Sigmoid colon (tissue), 6 donors: ENCODE measurements at regions not wholly inside any gene's neighbourhood (a gene's known extent, or its start where the extent isn't known, plus 50 kb on each side); places are given as distances from the start of the nearest gene placed in this dataset.
"Not testable (repeated sequence)": the region's sequence is repeated elsewhere in the genome, so short reads cannot be mapped to it uniquely, and the experiment has no call there.

Experiments
- DNase-seq: peaks from one replicate; pipeline ENCODE4 v3.0.0-alpha.2; 2019
- H3K27ac ChIP-seq, 4 donors: fragments of 200-600 bp; sonication (generic); one replicate each; pipeline ENCODE4 v1.5.1; 2016 to 2019; ENCODE audit warnings: mild to moderate bottlenecking in 1 of 4
- H3K27me3 ChIP-seq, 3 donors: fragments of 200-600 bp; sonication (generic); one replicate each; pipeline ENCODE4 v1.5.1; 2019; ENCODE audit warnings: mild to moderate bottlenecking in 1 of 3
- H3K36me3 ChIP-seq, 4 donors: fragments of 200-600 bp; sonication (generic); one replicate each; pipeline ENCODE4 v1.5.1; 2016 to 2019
- H3K4me1 ChIP-seq, 4 donors: fragments of 200-600 bp; sonication (generic); one replicate each; pipeline ENCODE4 v1.5.1; 2017 to 2019
- H3K4me3 ChIP-seq, 4 donors: fragments of 200-600 bp; sonication (generic); one replicate each; pipeline ENCODE4 v1.5.1; 2017 to 2019; ENCODE audit warnings: mild to moderate bottlenecking in 2 of 4, moderate library complexity in 1 of 4
- H3K9me3 ChIP-seq, 4 donors: fragments of 200-600 bp in 3 of 4; sonication (generic) in 3 of 4; one replicate each; pipeline versions ENCODE4 v1.5.1 to v1.6.1; 2013 to 2019
- EP300 ChIP-seq, 4 donors: sonication (generic); formaldehyde crosslinking; IDR thresholded peaks; one replicate each; pipeline ENCODE4 v1.6.1; 2017; ENCODE audit warnings: antibody characterized with exemption in 4 of 4
- POLR2A ChIP-seq, 2 donors: fragments of 450-650 bp; IDR thresholded peaks; one replicate each; pipeline ENCODE4 v1.6.1; 2016; ENCODE audit warnings: antibody characterized with exemption in 2 of 2, mild to moderate bottlenecking in 2 of 2, moderate library complexity in 2 of 2
- POLR2AphosphoS5 ChIP-seq, 4 donors: sonication (generic); formaldehyde crosslinking; IDR thresholded peaks; one replicate each; pipeline ENCODE4 v1.6.1; 2017; ENCODE audit warnings: antibody characterized with exemption in 4 of 4
- WGBS, 2 donors: extraction: QIAGEN DNeasy Blood & Tissue Kit; methylation state at CpG; one replicate each; pipeline ENCODE4 v1.1.7; 2013; 5-methylcytosine and 5-hydroxymethylcytosine counted together
- intact Hi-C: fragments of 100-400 bp; cut with DNase I; formaldehyde crosslinking; loops from one replicate; pipeline ENCODE4 v1.15.1; 2023
- TF ChIP-seq, protein P1 (sequence below), 4 experiments: fragments of 450-650 bp in 3 of 4; fragments of 200-600 bp in 1 of 4; IDR thresholded peaks; one replicate each; pipeline ENCODE4 v1.5.1; 2016 to 2019; ENCODE audit warnings: antibody characterized with exemption in 4 of 4, mild to moderate bottlenecking in 3 of 4, moderate library complexity in 2 of 4
- donor health status: healthy with polysubstance abuse.
- donor health status: healthy.

DNA sequence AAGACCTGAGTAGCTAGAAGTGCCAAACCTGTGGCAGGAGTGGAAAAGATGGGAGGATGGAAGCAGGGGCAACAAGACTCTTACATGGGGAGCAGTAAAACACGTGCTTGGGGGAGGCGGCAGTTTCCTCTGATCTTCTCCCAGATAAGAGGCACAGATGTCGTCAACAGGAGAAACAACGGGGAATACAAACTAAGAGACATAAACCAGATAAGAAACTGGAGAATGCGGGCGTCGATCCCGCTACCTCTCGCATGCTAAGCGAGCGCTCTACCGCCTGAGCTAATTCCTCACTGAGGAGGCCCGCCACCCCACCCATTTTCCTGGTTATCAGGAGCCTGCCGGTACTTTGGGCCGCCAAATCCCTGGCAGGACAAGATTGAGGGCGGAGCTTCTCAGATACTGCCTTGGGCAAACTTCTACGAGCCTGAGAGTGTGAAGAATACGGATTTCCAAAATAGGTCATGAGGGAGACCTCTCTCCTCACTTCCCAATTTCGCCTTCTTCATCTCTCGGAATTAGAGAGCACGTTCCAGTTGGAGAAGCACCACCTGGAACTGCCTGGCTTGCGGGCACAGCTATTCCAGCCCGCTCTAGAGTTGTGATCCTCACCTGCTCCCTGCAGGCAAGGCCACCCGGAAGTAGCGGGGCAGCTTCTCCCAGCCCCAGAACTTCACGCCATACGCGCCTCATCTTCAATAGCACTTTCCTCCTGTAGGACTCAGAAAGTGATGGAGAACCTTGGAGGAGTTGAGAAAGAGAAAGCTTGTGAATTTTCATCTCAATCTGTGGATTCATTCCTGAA is 496.0 kb downstream of the PRIM2 start:
- WGBS, 2 donors, result 9 to 18% methylated on average over 28 of the region's 28 CpGs
- H3K4me3 ChIP-seq, intact Hi-C loops, H3K9me3 ChIP-seq, H3K4me1 ChIP-seq, DNase-seq, H3K27ac ChIP-seq, H3K36me3 ChIP-seq: not testable (repeated sequence)
- H3K27me3 ChIP-seq, result peaks cover 2 to 87% (median 36%) of the 10 kb centered on the region in 3 donors

DNA sequence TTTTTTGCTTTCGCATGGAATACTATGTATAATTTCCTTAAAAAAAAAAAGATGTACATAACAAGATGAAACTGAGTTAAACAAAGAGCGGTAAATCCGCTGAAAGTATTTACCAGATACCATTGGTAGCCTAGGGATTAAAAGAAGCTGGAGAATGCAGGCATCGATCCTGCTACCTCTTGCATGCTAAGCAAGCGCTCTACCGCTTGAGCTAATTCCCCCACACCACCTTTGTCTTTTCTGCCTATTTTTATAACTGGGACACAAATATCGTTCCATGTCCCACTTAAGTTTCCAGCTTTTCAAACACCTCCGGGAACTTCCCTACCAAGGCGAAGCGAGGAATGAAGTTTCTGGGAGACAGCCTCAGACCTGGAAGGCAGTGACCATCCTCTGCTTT is 498.4 kb downstream of the PRIM2 start:
- H3K27ac ChIP-seq, H3K9me3 ChIP-seq, H3K4me3 ChIP-seq, H3K36me3 ChIP-seq, intact Hi-C loops, H3K4me1 ChIP-seq, DNase-seq: not testable (repeated sequence)
- peaks cover 0 to 72% (median 26%) of the 10 kb centered on the region in 3 donors for H3K27me3 ChIP-seq
- 17 to 23% methylated on average over 10 of the region's 10 CpGs for WGBS, 2 donors

DNA sequence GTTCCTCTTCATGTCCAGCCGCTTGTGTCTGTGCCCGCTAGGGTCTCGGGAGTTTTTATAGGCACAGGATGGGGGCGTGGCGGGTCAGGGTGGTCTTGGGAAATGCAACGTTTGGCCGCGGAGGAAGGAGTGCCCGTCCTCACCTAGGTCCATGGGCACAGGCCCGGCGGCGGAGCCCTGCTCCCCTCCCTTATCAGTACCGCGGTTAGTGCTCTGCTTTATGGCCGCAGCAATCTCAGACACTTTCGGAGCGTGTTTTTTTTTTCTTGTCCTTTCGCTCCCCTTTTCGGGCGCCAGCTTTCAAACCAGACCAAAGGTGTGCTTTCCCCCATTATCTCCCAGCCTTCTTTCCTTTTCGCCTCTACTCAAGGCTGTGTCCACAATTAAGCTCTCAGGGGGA is 503.9 kb downstream of the PRIM2 start:
- H3K27ac ChIP-seq, DNase-seq, intact Hi-C loops, H3K36me3 ChIP-seq, H3K4me3 ChIP-seq, H3K4me1 ChIP-seq, H3K9me3 ChIP-seq: not testable (repeated sequence)
- WGBS, 2 donors, result 3 to 5% methylated on average over 8 of the region's 21 CpGs
- H3K27me3 ChIP-seq, result peaks cover 6 to 57% (median 17%) of the 10 kb centered on the region in 3 donors

DNA sequence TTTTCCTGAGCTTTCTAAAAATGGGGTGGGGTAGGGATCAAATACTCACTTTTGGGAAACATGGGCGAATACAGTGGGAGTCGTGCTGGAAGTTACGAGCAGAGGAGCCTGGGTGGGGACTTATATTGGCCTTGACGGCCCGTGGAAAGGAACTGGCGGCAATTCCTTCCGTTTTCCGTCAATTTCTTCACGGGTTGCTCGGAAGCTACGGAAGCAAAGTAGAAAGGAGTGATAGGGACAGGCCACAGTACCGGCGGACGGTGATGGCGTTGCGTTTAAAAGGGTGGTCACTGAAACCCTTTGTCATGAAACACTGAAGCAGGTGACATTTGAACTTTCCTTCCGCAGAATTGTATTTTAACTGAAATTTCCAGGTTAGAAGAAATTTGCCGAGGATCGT is 505.0 kb downstream of the PRIM2 start:
- H3K9me3 ChIP-seq, H3K27ac ChIP-seq, intact Hi-C loops, DNase-seq, H3K4me1 ChIP-seq, H3K4me3 ChIP-seq, H3K36me3 ChIP-seq: not testable (repeated sequence)
- WGBS, 2 donors, result 8 to 32% methylated on average over 19 of the region's 19 CpGs
- peaks cover 6 to 46% (median 11%) of the 10 kb centered on the region in 3 donors for H3K27me3 ChIP-seq

DNA sequence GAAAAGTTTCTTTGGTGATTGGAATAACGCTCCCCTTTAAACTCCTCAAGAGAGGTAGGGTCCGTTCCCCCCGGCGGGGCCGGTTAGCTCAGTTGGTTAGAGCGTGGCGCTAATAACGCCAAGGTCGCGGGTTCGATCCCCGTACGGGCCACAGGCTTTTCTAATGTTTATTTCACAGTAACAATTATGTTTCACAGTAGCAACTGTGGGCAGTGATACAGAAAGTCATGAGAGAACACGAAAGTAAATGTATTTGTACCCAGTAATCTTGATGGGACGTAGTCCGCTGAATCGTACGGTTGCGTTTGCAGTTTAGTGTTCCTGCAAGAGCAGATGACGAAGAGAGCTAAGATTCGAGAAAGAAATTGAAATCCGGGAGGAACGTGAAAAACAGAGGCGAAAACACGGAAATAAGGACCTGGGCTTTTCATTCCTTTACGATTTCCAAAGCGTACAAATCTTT is 505.5 kb downstream of the PRIM2 start:
- DNase-seq, result no peak
- H3K9me3 ChIP-seq, result no peaks in the 10 kb centered on the region
- intact Hi-C loops, result no loop called here
- H3K4me3 ChIP-seq, result no peak overlapping the region
- H3K27ac ChIP-seq, result no peak overlapping the region
- H3K4me1 ChIP-seq, result no peaks in the 10 kb centered on the region
- peaks cover 6 to 41% (median 11%) of the 10 kb centered on the region in 3 donors for H3K27me3 ChIP-seq
- H3K36me3 ChIP-seq, result no peaks in the 10 kb centered on the region
- TF ChIP-seq POLR2AphosphoS5 (IDR thresholded peaks at IDR 0.05) (no peak), POLR2A (IDR thresholded peaks at IDR 0.05) (no peak), EP300 (IDR thresholded peaks at IDR 0.05) (no peak)
- TF ChIP-seq, protein P1, sequence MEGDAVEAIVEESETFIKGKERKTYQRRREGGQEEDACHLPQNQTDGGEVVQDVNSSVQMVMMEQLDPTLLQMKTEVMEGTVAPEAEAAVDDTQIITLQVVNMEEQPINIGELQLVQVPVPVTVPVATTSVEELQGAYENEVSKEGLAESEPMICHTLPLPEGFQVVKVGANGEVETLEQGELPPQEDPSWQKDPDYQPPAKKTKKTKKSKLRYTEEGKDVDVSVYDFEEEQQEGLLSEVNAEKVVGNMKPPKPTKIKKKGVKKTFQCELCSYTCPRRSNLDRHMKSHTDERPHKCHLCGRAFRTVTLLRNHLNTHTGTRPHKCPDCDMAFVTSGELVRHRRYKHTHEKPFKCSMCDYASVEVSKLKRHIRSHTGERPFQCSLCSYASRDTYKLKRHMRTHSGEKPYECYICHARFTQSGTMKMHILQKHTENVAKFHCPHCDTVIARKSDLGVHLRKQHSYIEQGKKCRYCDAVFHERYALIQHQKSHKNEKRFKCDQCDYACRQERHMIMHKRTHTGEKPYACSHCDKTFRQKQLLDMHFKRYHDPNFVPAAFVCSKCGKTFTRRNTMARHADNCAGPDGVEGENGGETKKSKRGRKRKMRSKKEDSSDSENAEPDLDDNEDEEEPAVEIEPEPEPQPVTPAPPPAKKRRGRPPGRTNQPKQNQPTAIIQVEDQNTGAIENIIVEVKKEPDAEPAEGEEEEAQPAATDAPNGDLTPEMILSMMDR (IDR thresholded peaks at IDR 0.05), result no peak
- 16 to 44% methylated on average over 27 of the region's 27 CpGs for WGBS, 2 donors

DNA sequence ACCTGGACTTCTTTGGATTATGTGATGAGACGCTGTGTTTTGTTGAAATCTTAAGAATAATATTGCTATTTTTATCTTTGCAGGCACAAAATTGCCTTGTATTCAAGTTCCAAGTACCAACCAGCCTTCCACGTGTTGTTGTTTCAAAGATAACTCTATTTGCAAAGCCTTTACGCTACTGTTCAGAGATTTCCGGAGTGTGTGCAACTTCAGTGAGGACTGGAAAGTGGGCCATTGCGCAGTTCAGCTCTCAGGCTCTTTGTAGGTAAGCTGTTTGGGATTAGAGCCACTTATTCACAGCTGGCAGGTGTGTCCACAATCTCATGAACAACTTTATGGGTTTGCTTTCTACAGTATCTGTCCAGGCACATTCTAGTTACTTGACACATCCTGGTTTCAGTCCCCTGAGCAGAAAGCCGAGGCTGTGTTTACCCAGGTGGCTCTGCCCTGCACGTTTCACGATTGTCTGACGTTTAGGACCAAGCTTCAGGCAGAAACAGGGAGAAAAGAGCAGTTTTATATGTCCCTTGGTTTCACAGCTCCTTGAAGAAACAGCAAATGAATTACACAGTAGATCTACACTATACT is 520.3 kb downstream of the PRIM2 start:
- intact Hi-C loops, H3K27me3 ChIP-seq, H3K4me3 ChIP-seq, H3K9me3 ChIP-seq, H3K4me1 ChIP-seq, H3K36me3 ChIP-seq, H3K27ac ChIP-seq, DNase-seq: not testable (repeated sequence)
- 24 to 61% methylated on average over 9 of the region's 9 CpGs for WGBS, 2 donors

DNA sequence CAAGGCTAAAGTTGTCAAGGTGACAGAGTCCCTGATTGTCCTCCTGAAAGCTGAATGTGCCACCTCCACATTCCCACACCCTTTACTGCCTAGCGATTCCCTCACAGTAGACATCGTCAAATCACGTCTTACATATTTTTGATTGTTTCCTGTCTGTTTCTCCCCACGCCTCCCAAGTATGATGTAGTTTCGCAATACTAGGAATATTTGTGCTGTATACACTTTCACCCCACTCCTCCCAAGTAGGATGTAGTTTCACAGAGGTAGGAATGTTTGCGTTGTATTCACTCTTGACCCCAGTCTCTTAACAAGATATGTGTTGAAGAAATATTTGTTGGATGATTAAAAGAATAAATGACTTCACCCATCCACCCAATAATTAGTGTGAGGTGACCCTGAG is 524.1 kb downstream of the PRIM2 start:
- intact Hi-C loops, H3K9me3 ChIP-seq, H3K4me3 ChIP-seq, DNase-seq, H3K27me3 ChIP-seq, H3K4me1 ChIP-seq, H3K36me3 ChIP-seq, H3K27ac ChIP-seq: not testable (repeated sequence)
- WGBS, 2 donors, result 69 to 73% methylated on average over 6 of the region's 6 CpGs

DNA sequence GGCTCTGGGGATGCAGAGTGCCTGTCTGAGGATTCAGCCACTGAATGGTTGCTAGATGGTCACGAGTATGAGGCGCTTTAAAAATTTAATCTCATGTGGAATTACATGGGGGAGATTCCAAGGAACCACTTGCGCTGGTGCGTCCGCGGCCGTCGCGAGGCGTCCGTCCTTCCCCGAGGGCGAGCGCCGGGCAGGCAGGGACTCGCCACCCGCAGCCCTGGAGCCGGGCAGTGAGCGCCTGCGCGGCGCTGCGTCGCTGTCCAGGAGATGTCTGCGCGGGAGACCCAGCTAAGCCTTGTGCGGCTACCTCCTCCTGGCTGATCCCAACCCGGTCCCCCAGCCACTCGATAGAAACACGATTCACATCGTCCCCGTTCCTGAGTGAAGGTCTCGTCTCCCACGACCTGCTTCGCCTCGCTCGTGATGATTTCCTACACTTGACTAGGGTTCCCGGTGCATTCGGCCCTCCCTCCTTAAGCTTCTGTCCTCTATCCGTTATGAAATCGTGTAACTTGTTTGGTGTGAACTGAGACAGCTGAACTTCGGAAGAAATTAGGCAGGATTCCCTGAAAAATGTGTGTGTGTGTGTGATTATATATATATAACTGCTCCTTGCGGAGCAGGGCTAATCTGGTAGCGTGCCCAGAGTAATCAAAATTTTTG is 536.4 kb downstream of the PRIM2 start:
- H3K9me3 ChIP-seq, H3K4me1 ChIP-seq, H3K27ac ChIP-seq, H3K36me3 ChIP-seq, DNase-seq, intact Hi-C loops: not testable (repeated sequence)
- WGBS, 2 donors, result 9 to 25% methylated on average over 31 to 32 of the region's 44 CpGs
- Histone ChIP-seq H3K27me3 (peaks cover 0 to 20% (median 3%) of the 10 kb centered on the region in 3 donors), H3K4me3 (peak overlapping the region in 1 of 4 donors; percentile 15)

DNA sequence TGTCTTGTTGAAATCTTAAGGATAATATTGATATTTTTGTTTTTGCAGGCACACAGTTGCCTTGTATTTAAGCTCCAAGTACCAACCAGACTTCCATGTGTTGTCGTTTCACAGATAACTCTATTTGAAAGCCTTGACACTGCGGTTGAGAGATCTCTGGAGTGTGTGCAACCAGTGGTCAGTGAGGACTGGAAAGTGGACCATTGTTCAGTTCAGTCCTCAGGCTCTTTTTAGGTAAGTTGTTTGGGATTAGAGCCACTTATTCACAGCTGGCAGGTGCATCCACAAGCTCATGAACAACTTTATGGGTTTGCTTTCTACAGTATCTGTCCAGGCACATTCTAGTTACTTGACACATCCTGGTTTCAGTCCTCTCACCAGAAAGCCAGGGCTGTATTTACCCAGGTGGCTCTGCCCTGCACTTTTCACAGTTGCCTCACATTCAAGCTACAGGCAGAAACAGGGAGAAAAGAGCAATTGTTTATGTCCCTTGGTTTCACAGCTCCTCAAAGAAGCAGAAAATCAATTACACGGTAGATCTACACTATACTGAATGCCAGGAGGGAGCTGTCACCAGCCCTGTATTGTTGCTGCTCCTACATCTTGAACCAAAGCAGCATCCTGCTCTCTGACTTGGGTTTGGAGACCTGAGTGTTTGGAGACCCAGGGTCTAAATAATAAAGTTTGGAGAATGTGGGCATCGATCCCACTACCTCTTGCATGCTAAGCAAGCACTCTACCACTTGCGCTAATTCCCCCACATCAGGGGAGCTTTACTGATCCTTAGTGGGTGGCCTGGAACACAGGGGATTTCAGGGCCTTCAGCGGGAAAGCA is 543.3 kb downstream of the PRIM2 start:
- WGBS, 2 donors, result 75 to 76% methylated on average over 5 of the region's 6 CpGs
- H3K4me1 ChIP-seq, H3K9me3 ChIP-seq, intact Hi-C loops, DNase-seq, H3K36me3 ChIP-seq, H3K27ac ChIP-seq, H3K27me3 ChIP-seq, H3K4me3 ChIP-seq: not testable (repeated sequence)

DNA sequence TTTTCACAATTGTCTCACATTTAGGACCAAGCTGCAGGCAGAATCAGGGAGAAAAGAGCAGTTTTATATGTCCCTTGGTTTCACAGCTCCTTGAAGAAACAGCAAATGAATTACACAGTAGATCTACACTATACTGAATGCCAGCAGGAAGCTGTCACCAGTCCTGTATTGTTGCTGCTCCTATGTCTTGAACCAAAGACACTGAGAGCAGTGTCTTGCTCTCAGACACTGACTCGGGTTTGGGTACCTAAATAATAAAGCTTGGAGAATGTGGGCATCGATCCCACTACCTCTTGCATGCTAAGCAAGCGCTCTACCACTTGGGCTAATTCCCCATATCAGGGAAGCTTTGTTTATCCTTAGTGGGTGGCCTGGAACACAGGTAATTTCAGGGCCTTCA is 552.7 kb downstream of the PRIM2 start:
- H3K4me3 ChIP-seq, H3K9me3 ChIP-seq, DNase-seq, H3K27ac ChIP-seq, H3K36me3 ChIP-seq, intact Hi-C loops, H3K4me1 ChIP-seq, H3K27me3 ChIP-seq: not testable (repeated sequence)
- WGBS, 2 donors, result 48% methylated on average over 3 of the region's 3 CpGs

DNA sequence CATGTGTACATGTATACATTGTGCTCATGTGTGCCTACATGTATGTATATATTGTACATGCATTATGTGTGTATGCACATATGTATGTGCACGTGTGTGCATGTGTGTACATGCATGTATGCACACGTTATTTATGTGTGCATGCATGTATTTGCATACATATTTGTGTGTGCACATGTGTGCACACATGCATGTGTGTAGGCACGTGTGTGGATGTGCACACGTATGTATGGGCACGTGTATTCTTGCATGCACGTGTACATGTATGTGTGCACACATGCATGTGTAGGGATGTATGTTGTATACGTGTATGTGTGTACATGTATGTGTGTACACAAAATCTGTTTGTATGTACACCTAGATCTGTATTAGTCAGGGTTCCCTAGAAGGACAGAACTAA is 556.0 kb downstream of the PRIM2 start:
- H3K36me3 ChIP-seq, intact Hi-C loops, H3K4me3 ChIP-seq, H3K27me3 ChIP-seq, H3K9me3 ChIP-seq, H3K4me1 ChIP-seq, H3K27ac ChIP-seq, DNase-seq: not testable (repeated sequence)
- WGBS, 2 donors, result 69 to 76% methylated on average over 7 of the region's 7 CpGs
